ENCODE measurements at regions not wholly inside any gene's neighbourhood (a gene's known extent, or its start where the extent isn't known, plus 50 kb on each side); places are given as distances from the start of the nearest gene placed in this dataset.

DNA sequence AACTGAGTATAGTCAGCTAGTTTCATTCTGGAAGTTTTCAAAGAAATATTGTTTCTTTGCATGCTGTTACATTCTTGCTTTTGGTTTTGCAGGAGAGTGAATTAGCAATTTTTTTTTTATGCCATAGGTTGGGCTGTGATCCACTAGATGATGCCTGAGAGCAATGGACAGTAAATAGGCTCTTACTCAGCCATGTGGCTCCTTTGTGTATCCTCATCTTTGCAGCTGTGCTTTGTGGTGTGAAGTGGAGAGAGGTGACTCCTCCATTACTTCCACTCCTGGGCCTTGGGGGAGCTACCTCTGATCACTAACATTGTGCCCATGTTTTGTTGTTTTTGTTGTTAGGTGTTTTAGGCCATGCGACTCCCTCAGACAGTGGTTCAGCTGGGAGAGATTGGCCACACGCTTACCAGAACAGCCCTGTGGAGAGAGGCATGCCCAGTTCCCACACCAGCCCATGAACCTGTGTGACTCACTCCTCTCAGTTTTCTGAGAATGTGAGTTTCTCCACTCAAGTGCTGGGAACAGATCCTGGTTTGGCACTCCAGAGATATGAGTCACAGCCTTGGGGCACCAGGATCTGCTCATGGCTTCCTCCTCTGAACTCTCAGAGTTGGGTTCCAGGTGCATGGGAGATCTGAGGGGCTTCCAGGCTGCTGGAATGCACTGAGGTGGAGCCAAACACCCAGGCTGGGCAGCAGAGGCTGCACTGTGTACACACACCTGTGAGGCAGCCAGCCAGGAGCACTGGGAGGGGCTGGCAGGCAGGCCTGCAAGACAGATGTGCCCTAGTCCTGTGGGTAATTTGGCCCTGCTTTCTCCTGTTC lies 785.3 kb downstream of the ROBO2 start:
- TF ChIP-seq, protein P1, sequence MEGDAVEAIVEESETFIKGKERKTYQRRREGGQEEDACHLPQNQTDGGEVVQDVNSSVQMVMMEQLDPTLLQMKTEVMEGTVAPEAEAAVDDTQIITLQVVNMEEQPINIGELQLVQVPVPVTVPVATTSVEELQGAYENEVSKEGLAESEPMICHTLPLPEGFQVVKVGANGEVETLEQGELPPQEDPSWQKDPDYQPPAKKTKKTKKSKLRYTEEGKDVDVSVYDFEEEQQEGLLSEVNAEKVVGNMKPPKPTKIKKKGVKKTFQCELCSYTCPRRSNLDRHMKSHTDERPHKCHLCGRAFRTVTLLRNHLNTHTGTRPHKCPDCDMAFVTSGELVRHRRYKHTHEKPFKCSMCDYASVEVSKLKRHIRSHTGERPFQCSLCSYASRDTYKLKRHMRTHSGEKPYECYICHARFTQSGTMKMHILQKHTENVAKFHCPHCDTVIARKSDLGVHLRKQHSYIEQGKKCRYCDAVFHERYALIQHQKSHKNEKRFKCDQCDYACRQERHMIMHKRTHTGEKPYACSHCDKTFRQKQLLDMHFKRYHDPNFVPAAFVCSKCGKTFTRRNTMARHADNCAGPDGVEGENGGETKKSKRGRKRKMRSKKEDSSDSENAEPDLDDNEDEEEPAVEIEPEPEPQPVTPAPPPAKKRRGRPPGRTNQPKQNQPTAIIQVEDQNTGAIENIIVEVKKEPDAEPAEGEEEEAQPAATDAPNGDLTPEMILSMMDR (optimal IDR thresholded peaks at IDR 0.05 in 1 of 3, IDR thresholded peaks at IDR 0.05 in 1 of 3, conservative IDR thresholded peaks at IDR 0.05 in 1 of 3; ENCODE audit: extremely low read depth in 1 of 3, insufficient read depth in 2 of 3, low read length in 3 of 3), result peak in 2 of 3 experiments; percentile 4 to 35
- no peak for TF ChIP-seq EZH2 (IDR thresholded peaks at IDR 0.05; ENCODE audit: low read length)

Measured in keratinocyte (primary cell).